GM12874 (cell line): ENCODE measurements at regions not wholly inside any gene's neighbourhood (a gene's known extent, or its start where the extent isn't known, plus 50 kb on each side); places are given as distances from the start of the nearest gene placed in this dataset.

Source experiments
- TF ChIP-seq, protein P1 (sequence below): IDR thresholded peaks from 2 replicates; pipeline ENCODE4 v1.5.1; 2011; ENCODE audit warnings: low read depth, mild to moderate bottlenecking, control low read depth, low read length, moderate library complexity; ENCODE audit not compliant: insufficient read depth

DNA sequence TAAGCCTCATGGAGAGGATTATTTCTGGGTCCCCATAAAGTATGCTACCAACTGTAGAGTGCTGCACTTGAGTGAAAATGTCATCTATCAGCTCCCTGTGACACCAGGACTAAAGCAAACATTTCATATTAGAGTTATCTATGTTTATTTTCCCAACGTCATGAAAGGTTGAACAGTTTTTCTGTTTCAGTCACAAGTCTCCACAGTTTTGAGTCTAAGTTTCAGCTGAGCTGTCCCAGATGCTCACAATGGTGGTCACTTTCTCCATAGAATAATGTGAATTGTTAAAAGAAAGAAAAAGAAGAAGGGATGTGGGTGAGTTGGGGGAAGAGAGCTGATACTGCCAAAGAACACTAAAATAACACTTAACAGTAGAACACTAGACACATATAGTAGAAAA, 126.3 kb upstream of the C9orf72 start:
- TF ChIP-seq, protein P1, sequence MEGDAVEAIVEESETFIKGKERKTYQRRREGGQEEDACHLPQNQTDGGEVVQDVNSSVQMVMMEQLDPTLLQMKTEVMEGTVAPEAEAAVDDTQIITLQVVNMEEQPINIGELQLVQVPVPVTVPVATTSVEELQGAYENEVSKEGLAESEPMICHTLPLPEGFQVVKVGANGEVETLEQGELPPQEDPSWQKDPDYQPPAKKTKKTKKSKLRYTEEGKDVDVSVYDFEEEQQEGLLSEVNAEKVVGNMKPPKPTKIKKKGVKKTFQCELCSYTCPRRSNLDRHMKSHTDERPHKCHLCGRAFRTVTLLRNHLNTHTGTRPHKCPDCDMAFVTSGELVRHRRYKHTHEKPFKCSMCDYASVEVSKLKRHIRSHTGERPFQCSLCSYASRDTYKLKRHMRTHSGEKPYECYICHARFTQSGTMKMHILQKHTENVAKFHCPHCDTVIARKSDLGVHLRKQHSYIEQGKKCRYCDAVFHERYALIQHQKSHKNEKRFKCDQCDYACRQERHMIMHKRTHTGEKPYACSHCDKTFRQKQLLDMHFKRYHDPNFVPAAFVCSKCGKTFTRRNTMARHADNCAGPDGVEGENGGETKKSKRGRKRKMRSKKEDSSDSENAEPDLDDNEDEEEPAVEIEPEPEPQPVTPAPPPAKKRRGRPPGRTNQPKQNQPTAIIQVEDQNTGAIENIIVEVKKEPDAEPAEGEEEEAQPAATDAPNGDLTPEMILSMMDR: no peak

DNA sequence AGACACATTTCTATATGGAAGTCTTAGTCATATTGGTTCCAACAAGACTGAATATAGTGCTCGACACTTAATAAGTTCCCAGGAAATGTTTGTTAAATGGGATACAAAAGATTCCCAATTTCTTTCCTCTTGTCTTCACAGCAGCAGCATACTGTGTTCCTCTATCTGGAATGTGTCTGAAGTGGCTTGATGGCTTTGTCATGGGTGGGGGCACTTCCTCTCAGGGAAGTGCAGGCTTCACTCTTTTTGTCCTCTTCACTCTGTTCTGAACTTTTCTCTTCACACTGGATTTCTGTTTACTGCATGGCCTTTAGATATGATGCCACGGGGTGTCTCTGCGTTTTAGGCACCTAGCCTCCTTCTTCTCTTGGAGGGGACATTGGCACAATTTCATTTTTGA, 127.7 kb upstream of the C9orf72 start:
- TF ChIP-seq, protein P1: no peak

DNA sequence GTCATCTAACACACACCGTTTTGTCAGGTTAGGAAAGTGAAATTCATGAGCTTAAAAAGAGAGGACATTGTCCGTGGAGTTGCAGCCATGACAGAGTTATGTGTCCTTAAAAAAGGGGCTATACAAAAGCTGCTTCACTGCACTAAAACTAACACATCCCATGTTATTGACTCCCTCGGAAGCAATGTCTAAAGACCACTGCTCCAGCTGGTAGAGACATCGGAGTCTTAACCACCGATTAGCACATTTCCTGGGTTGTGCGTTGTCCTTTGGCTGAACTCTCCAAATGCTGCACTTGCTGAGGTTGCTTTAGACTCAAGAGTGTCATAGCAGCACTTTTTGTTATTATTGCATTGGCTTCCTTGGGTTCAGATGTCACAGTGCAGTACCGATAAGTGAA, 128.3 kb upstream of the C9orf72 start:
- TF ChIP-seq, protein P1: no peak

DNA sequence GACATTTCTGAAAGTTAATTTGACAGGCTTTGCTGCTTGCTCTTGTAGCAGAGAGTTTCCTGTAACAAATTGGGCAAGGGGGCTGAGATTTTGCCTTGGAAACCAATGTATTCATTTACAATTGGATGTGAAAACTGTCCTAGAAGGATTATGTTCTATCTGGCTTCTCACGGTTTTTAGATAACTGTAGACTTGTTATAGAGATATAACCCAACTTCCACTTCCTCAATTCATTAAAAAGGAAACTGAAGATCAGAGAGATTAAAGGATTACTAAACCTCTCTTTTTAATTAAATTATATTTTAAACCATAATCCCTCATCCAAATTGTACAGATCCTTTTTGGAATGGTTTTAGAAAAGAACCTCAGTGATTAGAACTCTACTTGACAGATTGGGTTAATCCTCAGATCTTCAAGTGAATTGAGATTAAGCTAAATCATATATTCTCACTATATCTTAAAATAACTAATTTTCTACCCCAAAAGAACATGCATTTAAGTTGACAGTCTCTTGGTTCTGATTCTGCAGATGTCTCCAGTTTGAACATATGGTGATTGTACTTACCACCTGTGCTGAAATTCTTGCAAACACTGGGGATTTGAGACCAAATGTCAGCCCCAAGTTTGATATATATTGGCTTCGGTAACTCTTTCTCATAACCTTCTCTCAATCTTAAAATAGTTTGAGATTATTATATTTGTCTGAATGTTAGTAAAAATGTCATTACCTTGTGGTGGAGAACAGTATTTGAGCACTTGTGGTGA, 130.1 kb upstream of the C9orf72 start:
- TF ChIP-seq, protein P1: no peak

DNA sequence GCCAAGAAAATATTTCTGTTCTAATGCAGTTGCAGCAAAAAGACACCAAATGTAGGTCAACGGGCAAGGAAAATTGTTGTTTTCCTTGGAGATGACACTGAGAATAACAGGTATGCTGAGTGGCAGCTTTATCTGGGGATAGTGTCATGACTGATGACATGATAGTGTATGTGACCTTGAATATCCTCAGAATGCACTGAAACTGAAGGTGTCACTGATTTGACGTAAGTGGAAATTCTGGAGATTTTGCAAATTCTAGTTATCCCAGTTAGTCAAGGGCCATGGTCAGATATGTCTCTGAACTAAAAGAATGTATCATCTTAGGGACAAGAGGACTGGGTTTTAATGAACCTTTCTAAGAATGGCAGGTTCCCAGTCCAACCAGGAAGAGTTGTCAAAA, 138.0 kb upstream of the C9orf72 start:
- TF ChIP-seq, protein P1: no peak

DNA sequence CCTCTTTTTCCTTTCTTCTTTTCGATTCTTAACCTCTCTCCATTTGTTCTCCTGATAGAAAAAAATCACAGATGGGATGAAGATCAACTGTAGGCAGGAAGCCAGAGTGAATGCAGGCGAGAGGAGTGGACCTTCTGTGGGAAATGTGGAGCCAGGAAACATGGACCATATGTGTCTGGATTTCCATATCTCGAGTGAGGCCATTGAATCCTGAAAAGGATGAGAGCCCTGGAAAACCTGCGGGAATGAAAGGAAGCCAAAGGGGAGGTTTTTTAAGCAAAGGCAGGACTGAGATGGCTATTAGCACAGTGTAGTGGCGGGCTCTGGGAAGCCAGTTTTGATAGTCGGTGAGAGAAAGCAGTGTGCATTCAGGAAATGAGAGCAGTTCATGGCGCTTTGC, 139.5 kb upstream of the C9orf72 start:
- TF ChIP-seq, protein P1: no peak

DNA sequence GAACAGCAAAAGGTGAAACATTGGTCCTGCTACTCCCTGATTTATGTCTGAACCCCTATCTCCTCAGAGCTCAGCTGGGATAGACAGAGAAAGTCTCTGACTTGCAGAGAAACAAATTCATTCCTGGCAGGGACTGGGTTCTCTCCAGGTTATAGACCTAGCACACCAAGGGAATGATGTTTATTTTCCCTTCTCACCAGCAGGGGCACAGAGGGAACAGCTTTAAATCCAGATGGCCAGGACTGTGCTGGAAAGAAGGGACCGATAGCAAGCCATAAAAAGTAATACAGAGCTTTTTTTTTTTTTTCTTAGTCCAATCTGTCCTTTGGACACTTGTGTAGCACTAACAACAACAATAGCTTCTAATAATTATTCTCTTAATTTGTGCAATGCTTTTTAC, 141.1 kb upstream of the C9orf72 start:
- TF ChIP-seq, protein P1: no peak
